GM21576 (cell line): ENCODE measurements at regions not wholly inside any gene's neighbourhood (a gene's known extent, or its start where the extent isn't known, plus 50 kb on each side); places are given as distances from the start of the nearest gene placed in this dataset.

Experiments used
- ATAC-seq: cut with Tn5 transposase; IDR thresholded peaks from one replicate; pipeline ENCODE4 v1.9.1; 2021; ENCODE audit warnings: mild to moderate bottlenecking, moderate library complexity; ENCODE audit not compliant: unreplicated experiment

DNA sequence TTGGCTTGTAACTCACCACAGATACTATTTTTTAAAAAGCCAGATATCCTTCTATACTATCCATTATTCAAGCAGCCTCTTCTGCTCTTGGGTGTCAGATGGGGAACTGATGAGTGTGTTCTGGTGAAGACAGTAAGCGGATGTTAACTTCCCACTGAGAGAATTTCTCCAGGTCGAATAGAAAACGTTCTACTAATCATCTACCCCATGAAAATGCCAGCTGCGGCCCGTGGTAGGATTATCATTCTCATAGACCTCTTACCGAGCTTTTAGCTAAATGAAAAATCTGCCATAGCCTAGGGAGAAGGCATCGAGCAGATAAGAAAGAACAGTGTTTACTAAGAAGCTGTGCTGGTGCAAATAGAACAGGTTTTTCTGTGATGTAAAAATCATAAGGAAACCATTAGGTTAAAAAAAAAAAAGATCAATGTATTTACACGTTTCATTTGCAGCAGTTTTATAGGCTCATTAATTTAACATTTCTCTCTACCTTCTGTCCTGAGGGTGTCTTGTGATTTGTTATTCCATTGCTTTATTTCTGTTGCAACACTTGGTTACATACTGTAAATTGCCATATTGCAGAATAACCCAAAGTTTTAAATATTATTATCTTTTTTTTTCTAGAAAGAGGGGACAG is 1521.5 kb upstream of the ZEB2 start:
- ATAC-seq: no peak

DNA sequence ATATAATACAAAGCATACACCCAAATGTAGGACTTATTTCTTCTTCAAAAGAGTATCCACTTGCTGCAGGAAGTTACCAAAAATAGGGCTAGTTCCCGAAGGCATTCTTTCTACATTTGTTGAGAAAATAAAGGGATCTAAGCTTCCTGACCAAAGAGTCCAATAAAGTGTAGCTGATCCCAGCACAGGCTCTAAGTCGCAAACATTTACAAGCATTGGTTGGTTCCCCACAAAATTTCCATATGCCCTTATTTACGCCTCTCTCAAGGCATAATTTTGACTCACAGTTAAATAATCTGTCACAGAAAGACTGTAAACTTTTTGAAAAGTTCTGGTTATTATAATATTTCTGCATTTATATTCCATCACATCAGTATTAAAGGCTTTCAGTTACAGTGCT is 1520.1 kb upstream of the ZEB2 start:
- no peak for ATAC-seq

DNA sequence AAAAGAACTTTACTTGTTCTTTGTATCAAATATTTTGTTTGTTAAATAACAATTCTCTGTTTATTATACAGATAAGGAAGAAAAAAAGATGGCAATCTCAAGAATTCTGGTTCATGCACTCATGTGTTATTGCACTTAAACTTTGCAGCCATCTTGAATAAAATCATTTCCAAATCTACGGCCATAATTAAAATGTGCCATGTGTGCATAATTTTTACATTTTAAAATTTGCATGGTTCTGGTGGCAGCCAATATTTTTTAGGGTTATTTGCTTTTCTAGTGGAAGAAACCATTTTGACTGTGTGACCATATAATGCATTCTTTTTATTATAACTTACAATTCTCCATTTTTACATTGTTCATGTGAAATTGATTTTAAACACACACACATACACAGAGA is 1518.1 kb upstream of the ZEB2 start:
- no peak for ATAC-seq

DNA sequence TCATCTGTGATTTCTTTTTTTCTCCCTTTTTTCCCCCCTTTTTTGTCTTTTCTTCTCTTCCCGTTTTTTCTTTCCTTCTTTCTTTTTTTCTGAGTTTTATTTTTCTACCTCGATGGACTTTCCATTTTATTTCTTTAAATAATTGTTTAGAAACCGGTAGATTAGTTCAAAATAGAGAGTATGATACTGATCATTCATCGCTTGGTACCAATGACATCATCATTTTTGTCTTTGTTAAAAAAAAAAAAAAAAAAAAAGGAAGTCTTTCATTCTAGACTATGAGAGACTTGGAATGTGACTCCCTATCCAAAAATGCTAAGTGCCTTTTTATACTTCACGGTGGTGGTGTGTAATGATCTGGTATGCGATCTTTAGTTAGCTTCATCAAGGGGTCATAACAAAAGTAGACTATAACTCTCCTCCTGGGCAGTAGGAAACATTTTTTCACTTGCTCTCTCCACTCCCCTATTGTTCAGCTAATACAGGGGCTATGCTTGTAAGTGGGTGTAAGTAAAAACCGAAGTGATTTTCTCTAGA is 1517.5 kb upstream of the ZEB2 start:
- ATAC-seq: no peak

DNA sequence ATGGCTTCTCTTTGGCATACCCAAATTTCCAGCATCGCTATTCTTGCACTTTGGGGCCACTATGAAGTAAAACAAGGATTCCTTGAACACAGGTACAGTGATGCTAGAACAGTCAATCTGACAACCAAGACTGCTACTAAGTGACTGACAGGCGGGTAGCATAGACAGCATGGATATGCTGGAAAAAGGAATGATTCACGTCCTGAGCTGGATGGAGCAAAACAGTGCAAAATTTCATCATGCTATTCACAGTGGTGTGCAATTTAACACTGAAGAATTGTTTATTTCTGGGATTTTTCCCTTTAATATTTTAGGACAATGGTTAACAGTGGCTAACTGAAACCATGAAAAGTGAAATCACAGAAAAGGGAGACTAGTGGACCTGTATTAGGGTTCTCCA is 1511.2 kb upstream of the ZEB2 start:
- no peak for ATAC-seq

DNA sequence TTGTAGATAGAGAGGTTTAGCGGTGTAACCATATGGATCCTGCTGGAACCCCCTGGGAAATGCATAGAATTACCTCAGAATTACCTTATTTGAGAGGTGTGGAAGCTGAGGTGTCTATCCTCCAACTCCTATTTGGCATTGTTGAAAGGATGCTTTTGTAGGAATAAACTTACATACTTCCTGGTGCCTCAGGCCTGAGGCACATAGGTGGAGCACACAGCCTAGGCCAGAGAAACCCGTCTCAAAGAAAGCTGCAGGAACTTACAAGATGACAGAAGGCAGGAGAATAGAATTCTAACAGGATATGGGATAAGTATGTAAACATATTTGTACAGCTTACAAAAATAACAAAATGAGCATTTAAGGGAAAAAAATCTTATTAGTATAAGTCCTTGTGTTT is 1507.2 kb upstream of the ZEB2 start:
- ATAC-seq: no peak

DNA sequence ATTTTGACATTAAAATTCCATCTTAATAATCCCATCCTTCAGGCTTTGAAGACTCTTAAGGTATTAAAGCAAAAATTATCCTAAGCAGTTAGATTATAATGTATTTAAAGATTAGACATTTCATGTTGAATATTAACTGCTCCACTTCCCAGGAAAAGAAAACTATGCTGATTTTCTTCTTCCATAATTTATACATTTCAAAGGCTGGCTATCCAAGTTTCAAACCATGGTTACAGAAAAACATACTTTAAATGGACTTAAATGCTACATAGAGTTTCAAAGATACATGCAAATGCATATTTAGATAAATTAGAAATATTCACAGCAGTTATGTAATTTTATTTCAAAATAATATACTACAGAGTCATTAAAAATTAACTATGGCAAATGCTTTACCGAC is 1505.6 kb upstream of the ZEB2 start:
- no peak for ATAC-seq

DNA sequence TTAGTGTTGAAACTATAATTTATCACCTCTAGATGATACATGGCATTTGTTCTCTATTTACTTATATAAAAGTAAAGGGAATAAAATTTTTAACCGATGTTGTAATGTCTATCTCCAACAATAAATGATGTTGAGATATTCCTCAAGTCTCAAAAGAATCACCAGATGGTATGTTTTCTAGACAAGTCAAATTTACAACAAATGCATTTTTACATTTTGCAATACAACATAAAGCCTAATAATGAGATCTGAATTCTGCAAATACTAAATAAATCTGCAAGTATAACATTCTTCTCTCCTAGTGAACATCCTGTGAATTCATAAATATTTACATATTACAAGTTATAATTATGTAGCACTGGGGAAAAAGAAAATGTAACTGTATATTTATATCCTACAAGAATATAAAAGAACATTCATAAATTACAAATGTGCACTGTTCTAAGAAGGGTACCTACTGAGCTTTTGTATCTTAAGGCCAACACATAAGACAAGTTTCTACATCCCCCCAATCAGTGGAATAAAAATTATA is 1504.4 kb upstream of the ZEB2 start:
- no peak for ATAC-seq

DNA sequence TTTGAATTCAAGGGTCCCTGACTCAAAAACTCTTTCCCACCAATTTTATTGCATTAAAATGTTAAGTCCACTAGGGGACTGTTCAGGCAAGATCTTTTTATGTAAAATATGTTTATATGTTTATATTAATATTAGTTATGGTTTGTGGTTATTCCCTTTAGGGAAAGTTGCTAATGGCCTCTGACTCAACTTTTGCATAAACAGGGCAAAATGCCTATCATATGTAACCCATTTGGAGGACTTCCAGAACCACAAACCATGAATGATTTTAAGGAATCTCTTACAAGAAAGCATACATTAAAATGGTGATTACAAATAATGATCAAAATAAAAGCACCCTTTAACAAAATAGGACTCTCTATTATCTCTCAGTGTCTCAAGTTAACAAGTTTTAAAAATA is 1484.5 kb upstream of the ZEB2 start:
- no peak for ATAC-seq

DNA sequence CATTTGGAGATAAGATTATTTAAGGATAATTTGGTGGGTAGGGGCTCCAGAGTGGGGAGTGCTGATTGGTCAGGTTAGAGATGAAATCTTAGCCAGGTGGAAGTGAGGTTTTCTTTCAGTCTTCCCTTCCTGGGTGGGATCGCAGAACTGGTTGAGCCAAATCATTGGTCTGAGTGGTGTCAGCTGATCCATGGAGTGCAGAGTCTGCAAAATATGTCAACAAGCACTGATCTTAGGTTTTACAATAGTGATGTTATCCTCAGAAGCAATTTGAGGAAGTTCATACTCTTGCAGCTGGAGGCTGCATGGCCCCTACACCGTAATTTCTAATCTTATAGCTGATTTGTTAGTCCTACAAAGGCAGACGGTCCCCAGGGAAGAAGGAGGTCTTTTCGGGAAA is 1483.4 kb upstream of the ZEB2 start:
- ATAC-seq: no peak

DNA sequence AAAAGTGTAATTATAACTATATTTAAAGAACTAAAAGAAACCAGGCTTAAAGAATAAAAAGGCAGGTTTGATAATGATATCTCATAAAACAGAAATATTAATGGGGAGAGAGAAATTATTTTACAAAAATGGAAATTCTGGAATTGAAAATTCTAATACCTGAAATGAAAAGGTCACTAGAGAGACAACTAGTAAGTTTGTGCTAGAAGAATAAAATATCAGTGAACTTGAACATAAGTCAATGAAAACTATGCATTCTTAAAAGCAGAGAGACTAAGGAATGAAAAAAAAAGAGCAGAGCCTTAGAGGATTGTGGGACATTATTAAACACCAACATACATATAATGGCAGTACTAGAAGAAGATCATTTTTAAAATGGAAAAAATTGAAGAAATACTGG is 1475.0 kb upstream of the ZEB2 start:
- no peak for ATAC-seq

DNA sequence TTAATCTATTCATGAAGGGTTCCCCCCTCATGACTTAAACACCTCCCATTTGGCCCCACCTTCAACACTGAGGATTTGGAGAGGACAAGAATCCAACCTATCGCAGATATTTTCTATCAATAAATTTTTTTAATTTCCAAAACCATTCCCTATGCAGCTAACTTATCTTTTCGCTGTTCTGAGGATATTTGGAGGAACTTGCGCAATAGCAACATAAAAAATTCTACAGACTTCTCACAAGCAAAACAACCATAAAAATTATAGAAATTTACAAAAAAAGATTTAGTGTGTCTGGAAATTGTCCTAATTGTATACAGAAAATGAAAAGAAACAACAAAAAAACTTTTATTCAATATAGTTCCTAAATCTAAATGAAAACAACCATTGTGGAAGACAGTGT is 1472.7 kb upstream of the ZEB2 start:
- ATAC-seq: no peak

DNA sequence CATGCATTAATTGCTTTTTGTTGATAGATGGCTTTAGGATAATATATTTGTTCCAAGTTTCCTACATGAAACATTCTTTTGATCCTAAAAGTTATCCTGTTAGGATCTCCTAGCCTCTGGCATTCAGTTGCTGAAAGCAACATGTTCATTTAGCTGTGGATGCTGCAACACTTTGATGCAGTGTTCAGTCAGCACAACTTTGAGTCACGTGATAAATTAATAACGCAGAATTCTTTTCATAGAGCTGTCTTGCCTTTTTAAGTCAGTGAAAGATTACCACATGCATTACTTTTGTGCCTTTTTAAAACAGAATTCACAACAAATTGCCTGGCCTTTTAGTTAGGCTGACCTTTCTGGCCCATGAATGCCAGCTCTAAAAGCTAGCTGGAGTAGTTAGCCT is 1467.9 kb upstream of the ZEB2 start:
- no peak for ATAC-seq

DNA sequence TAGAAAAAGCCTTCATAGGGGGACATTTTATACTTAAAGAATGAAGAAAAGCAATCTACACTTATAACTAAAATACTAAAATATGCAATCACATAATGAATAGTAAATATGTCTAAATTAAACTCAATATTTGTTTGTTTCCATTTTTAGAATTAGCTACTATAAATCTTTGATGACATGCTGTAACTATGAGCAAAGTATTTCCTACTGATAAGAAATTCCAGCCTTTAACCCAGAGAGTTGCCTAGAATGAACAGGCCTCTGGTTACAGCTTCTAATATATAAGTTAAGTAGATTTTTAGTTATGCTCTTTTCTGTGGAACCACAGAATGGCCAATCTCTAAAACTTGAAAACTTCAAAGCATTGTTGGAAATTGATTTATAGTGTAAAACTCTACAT is 1465.6 kb upstream of the ZEB2 start:
- ATAC-seq: no peak

DNA sequence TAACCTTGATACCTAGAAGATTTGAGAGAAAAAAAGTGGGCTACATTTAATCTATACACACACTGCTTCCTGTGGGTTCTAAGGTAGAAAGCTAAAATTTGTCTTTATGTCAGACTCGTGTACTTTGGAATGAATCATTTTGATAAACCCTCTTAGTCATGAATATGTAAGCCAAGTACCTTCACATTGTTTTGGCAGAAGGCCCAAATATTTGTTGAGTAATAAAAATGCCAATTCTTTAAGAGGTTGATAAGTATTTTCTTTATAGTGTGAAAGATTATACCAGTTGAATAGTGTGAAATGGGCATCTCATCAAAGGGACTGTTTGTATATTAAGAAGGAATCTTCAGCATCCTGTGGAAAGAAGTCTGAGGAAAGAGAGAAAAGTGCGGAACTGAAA is 1464.7 kb upstream of the ZEB2 start:
- ATAC-seq: no peak

DNA sequence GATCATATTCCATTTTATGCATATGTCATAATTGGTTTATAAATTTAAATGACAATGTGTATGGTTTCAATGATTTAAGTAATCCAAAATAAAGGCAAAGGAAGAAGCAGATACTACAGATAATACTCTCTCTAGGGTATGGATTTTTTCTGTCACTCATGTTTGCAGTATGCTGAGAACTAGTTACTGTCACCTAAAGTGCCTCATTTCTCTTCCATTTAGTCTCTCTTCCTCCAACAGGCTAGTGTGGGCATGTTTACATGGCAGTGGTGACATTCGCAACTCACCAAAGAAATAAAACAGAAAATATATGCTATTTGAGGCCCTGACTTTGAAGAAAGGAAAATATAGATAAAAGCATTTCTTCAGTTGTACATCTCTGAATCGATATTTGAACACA is 1460.4 kb upstream of the ZEB2 start:
- no peak for ATAC-seq

DNA sequence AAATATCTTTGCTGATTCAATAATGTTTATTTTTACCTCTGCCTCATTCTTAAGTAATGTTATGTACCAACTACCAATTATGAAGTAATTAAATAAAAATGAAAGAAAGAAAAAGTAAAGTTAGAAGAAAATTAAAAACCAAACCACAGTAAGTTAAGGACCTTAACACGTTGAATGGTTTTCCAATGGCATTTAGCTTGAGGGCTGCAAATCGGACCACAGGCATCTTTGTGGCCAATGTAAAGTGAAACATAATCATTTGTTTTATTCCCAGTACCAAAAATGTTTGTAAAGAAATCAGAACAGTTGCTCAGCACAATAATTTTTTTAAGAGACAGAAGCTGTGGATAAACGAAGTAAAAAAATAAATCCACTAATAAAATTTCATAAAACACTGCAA is 1455.5 kb upstream of the ZEB2 start:
- ATAC-seq: no peak

DNA sequence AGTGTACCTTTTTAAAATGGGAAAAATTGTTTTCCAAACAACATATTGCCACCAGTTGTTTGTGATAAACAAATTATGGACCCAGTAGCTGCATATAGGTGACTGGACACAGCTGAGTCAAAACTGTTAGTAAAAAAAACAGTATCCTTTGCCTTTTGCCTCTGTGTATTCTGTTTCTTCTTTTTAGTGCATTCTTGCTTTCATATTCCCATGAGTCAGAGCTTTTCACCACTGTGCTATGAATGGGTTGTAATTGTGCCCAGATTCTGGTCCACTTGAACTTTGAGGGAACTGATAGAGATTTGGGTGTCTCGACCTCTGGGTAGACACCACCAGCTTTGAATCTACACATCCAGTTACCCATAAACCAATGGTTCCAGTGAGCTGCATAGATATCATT is 1441.9 kb upstream of the ZEB2 start:
- no peak for ATAC-seq

DNA sequence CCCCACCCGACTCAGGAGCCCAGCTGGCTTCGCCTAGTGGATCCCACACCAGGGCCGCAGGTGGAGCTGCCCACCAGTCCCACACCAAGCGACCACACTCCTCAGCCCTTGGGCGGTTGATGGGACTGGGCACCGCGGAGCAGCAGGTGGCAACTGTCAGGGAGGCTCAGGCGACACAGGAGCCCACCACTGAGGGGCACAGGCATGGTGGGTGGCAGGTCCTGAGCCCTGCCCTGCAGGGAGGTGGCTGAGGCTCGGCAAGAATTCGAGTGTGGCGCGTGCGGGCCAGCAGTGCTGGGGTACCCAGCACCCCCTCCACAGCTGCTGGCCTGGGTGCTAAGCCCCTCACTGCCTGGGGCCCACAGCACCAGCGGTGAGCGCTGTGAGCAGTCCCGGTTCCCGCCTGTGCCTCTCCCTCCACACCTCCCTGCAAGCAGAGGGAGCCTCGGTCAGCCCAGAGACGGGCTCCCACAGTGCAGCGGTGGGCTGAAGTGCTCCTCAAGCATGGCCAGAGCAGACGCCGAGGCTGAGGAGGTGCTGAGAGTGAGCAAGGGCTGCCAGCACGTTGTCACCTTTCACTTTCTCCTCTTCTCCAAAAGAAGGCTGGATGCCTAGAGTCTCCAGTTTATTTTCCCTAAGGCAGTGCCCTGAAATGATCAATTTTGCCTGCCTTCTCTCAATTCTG is 1440.7 kb upstream of the ZEB2 start:
- no peak for ATAC-seq

DNA sequence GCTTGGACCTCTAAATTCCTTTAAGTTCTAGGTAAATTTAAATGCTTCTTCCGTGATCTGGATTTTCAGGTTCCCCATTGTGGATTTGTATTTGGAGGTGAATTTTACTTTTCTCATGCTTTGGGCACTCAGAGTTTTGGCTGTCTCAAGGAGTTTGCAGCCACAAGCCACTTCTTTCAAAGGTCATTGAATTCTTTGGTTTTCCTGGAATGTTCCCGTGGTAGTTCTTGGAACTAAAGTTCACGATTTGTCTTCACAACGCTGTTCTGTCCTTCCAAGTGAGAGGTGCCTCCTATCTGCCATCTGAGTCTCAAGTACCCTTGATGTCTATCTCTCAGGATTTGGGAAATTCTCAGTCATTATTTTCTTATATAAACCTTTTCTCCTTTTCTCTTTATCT is 1438.7 kb upstream of the ZEB2 start:
- no peak for ATAC-seq

DNA sequence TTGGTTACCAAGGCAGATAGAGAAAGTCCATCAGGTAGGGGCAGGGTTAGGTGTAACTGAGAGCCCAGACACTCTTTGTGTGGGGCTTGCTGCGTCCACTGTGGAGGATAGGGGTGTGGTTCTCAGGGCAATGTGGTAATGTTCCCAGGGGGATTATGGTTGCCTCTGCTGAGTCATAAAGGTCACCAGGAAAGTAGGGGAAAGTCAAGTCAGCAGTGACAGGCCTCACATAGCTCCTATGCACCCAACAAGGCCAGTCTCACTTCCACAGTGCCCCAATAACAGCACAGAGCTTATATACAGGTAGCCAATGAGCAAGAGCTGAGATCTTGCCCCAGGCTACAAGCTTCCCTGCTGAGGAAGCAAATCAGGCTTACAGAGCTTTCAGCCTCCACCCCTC is 1438.0 kb upstream of the ZEB2 start:
- no peak for ATAC-seq

DNA sequence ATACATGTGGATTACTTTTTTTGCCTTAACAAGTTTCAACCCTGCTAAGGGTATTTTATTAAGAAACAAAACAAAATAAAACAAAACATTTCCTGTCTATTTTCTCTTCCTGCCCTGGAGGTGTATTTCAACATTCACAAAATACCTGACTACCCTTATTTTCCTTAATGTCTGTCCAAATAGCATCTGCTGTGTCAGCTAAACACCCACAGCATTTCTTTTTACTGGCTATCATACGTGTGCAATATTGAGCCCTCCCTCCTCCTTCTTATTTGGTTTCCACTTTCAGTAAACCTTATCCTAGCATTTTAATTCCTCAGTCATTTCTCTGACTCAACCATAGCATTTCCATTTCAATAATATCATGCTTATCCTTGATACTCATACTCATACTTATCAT is 1420.0 kb upstream of the ZEB2 start:
- ATAC-seq: no peak

DNA sequence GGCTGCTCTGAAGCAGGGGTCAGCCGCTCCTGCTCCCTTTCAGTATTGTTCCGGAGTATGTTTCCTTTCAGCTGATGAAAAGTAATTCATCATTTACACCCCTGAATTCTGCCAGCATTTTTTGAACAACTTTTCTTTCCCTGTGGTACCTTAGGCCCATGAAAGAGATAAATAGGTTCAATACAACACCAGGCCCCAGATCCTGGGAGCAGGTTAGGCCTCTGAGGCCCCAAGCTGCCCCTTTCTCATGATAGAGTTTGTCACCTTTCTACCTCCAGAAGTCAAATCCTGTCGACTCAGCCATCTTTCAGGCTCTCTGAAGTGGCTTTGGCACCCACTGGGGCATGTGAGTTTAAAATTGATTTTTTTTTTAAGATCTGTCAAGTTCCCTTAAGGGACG is 1415.1 kb upstream of the ZEB2 start:
- no peak for ATAC-seq
